ENCODE measurements at regions not wholly inside any gene's neighbourhood (a gene's known extent, or its start where the extent isn't known, plus 50 kb on each side); places are given as distances from the start of the nearest gene placed in this dataset.

- Histone ChIP-seq H3K18ac (ENCODE audit: low read length) (no peak overlapping the region), H3K4me1 (ENCODE audit: control insufficient read depth in 2 of 2, insufficient read depth in 1 of 2, low read depth in 1 of 2, low read length in 2 of 2) (no peaks in the 10 kb centered on the region), H2BK120ac (ENCODE audit: low read depth, low read length) (no peak overlapping the region), H2BK5ac (ENCODE audit: low read length) (no peak overlapping the region), H3K27ac (replicated peaks; ENCODE audit: low read length) (no peak overlapping the region), H3K4me3 (ENCODE audit: low read length in 2 of 2) (peak overlapping the region in 1 of 2 donors; percentile 67), H3K79me1 (ENCODE audit: low read depth, low read length) (no peaks in the 10 kb centered on the region), H2BK15ac (ENCODE audit: low read length) (no peak overlapping the region), H2BK12ac (ENCODE audit: low read length) (no peak overlapping the region), H3K4ac (ENCODE audit: low read length) (no peak overlapping the region), H3K4me2 (ENCODE audit: insufficient read depth, low read length, poor library complexity, severe bottlenecking) (peak overlapping the region; percentile 35), H2AFZ (ENCODE audit: low read length) (no peak overlapping the region), H3K27me3 (ENCODE audit: control insufficient read depth in 3 of 3, insufficient read depth in 3 of 3, low read depth in 1 of 3, low read length in 3 of 3) (peaks cover 0 to 3% (median 0%) of the 10 kb centered on the region in 3 experiments), H4K8ac (ENCODE audit: low read depth, low read length) (no peak overlapping the region), H3K14ac (ENCODE audit: low read length) (no peak overlapping the region), H3K9ac (ENCODE audit: low read depth, low read length, poor library complexity) (no peak overlapping the region), H3K23ac (ENCODE audit: low read depth, low read length, poor library complexity) (no peak overlapping the region), H4K91ac (ENCODE audit: low read depth, low read length, poor library complexity) (no peak overlapping the region), H3K9me3 (replicated peaks in 1 of 2; ENCODE audit: control insufficient read depth in 2 of 2, insufficient read depth in 1 of 2, low read depth in 1 of 2, low read length in 2 of 2) (no peaks in the 10 kb centered on the region), H3K36me3 (replicated peaks in 1 of 2; ENCODE audit: control insufficient read depth in 2 of 2, insufficient read depth in 2 of 2, low read length in 2 of 2) (no peaks in the 10 kb centered on the region), H2AK5ac (ENCODE audit: low read depth, low read length) (no peak overlapping the region)
- no peak for DNase-seq (ENCODE audit: low spot score)
- WGBS, 2 donors (ENCODE audit: extremely low coverage in 2 of 2, insufficient read length in 2 of 2, insufficient replicate concordance in 1 of 2), result no CpG with 5 or more reads among the region's 13 CpGs
These were observed 72.4 kb downstream of the GPX5 start for GRCh38 chr6:28597924-28598722.

GRCh38 chr6:28598757-28599686 lies 73.3 kb downstream of the GPX5 start:
- Histone ChIP-seq H3K9ac (ENCODE audit: low read depth, low read length, poor library complexity) (no peak overlapping the region), H3K9me3 (replicated peaks in 1 of 2; ENCODE audit: control insufficient read depth in 2 of 2, insufficient read depth in 1 of 2, low read depth in 1 of 2, low read length in 2 of 2) (no peaks in the 10 kb centered on the region), H2BK120ac (ENCODE audit: low read depth, low read length) (no peak overlapping the region), H2AFZ (ENCODE audit: low read length) (no peak overlapping the region), H3K27ac (replicated peaks; ENCODE audit: low read length) (no peak overlapping the region), H3K4me1 (ENCODE audit: control insufficient read depth in 2 of 2, insufficient read depth in 1 of 2, low read depth in 1 of 2, low read length in 2 of 2) (peaks cover 0 to 1% of the 10 kb centered on the region in 2 donors), H3K4me2 (ENCODE audit: insufficient read depth, low read length, poor library complexity, severe bottlenecking) (no peak overlapping the region), H3K36me3 (replicated peaks in 1 of 2; ENCODE audit: control insufficient read depth in 2 of 2, insufficient read depth in 2 of 2, low read length in 2 of 2) (no peaks in the 10 kb centered on the region), H3K79me1 (ENCODE audit: low read depth, low read length) (no peaks in the 10 kb centered on the region), H3K27me3 (ENCODE audit: control insufficient read depth in 3 of 3, insufficient read depth in 3 of 3, low read depth in 1 of 3, low read length in 3 of 3) (peaks cover 0 to 3% (median 0%) of the 10 kb centered on the region in 3 experiments), H4K8ac (ENCODE audit: low read depth, low read length) (no peak overlapping the region), H3K23ac (ENCODE audit: low read depth, low read length, poor library complexity) (no peak overlapping the region), H2BK15ac (ENCODE audit: low read length) (no peak overlapping the region), H3K18ac (ENCODE audit: low read length) (no peak overlapping the region), H3K4me3 (ENCODE audit: low read length in 2 of 2) (no peak overlapping the region), H3K4ac (ENCODE audit: low read length) (no peak overlapping the region), H2AK5ac (ENCODE audit: low read depth, low read length) (no peak overlapping the region), H3K14ac (ENCODE audit: low read length) (no peak overlapping the region), H2BK12ac (ENCODE audit: low read length) (no peak overlapping the region), H2BK5ac (ENCODE audit: low read length) (no peak overlapping the region), H4K91ac (ENCODE audit: low read depth, low read length, poor library complexity) (no peak overlapping the region)
- no peak for DNase-seq (ENCODE audit: low spot score)
- no CpG with 5 or more reads among the region's 6 CpGs for WGBS, 2 donors (ENCODE audit: extremely low coverage in 2 of 2, insufficient read length in 2 of 2, insufficient replicate concordance in 1 of 2)

- no peak overlapping the region for H2BK5ac ChIP-seq (ENCODE audit: low read length)
- H3K27me3 ChIP-seq (ENCODE audit: control insufficient read depth in 3 of 3, insufficient read depth in 3 of 3, low read depth in 1 of 3, low read length in 3 of 3), result peaks cover 0 to 3% (median 0%) of the 10 kb centered on the region in 3 experiments
- H4K8ac ChIP-seq (ENCODE audit: low read depth, low read length), result no peak overlapping the region
- DNase-seq (ENCODE audit: low spot score), result no peak
- H3K27ac ChIP-seq (replicated peaks; ENCODE audit: low read length), result no peak overlapping the region
- no CpG with 5 or more reads among the region's 7 CpGs for WGBS, 2 donors (ENCODE audit: extremely low coverage in 2 of 2, insufficient read length in 2 of 2, insufficient replicate concordance in 1 of 2)
- no peak overlapping the region for H2BK120ac ChIP-seq (ENCODE audit: low read depth, low read length)
- H2BK12ac ChIP-seq (ENCODE audit: low read length), result no peak overlapping the region
- no peak overlapping the region for H3K4me2 ChIP-seq (ENCODE audit: insufficient read depth, low read length, poor library complexity, severe bottlenecking)
- H3K4me3 ChIP-seq (ENCODE audit: low read length in 2 of 2), result no peak overlapping the region
- H2AK5ac ChIP-seq (ENCODE audit: low read depth, low read length), result no peak overlapping the region
- H3K14ac ChIP-seq (ENCODE audit: low read length), result no peak overlapping the region
- H3K36me3 ChIP-seq (replicated peaks in 1 of 2; ENCODE audit: control insufficient read depth in 2 of 2, insufficient read depth in 2 of 2, low read length in 2 of 2), result no peaks in the 10 kb centered on the region
- H3K23ac ChIP-seq (ENCODE audit: low read depth, low read length, poor library complexity), result no peak overlapping the region
- no peak overlapping the region for H3K18ac ChIP-seq (ENCODE audit: low read length)
- no peak overlapping the region for H3K9ac ChIP-seq (ENCODE audit: low read depth, low read length, poor library complexity)
- no peak overlapping the region for H3K4ac ChIP-seq (ENCODE audit: low read length)
- H2AFZ ChIP-seq (ENCODE audit: low read length), result no peak overlapping the region
- H3K79me1 ChIP-seq (ENCODE audit: low read depth, low read length), result no peaks in the 10 kb centered on the region
- no peak overlapping the region for H2BK15ac ChIP-seq (ENCODE audit: low read length)
- no peaks in the 10 kb centered on the region for H3K9me3 ChIP-seq (replicated peaks in 1 of 2; ENCODE audit: control insufficient read depth in 2 of 2, insufficient read depth in 1 of 2, low read depth in 1 of 2, low read length in 2 of 2)
- H4K91ac ChIP-seq (ENCODE audit: low read depth, low read length, poor library complexity), result no peak overlapping the region
- peaks cover 0 to 1% of the 10 kb centered on the region in 2 donors for H3K4me1 ChIP-seq (ENCODE audit: control insufficient read depth in 2 of 2, insufficient read depth in 1 of 2, low read depth in 1 of 2, low read length in 2 of 2)
These were observed 74.6 kb downstream of the GPX5 start for GRCh38 chr6:28600245-28600644.

- no peaks in the 10 kb centered on the region for H3K9me3 ChIP-seq (replicated peaks in 1 of 2; ENCODE audit: control insufficient read depth in 2 of 2, insufficient read depth in 1 of 2, low read depth in 1 of 2, low read length in 2 of 2)
These were observed 78.2 kb downstream of the GPX5 start for GRCh38 chr6:28603891-28604290.

More at GRCh38 chr6:28603891-28604290, 78.2 kb downstream of the GPX5 start:
- H2AK5ac ChIP-seq (ENCODE audit: low read depth, low read length), result no peak overlapping the region
- no peak overlapping the region for H2BK12ac ChIP-seq (ENCODE audit: low read length)
- no peak overlapping the region for H2BK15ac ChIP-seq (ENCODE audit: low read length)
- no peak overlapping the region for H2BK5ac ChIP-seq (ENCODE audit: low read length)
- no peak overlapping the region for H4K91ac ChIP-seq (ENCODE audit: low read depth, low read length, poor library complexity)
- no peak overlapping the region for H3K27ac ChIP-seq (replicated peaks; ENCODE audit: low read length)
- no peaks in the 10 kb centered on the region for H3K79me1 ChIP-seq (ENCODE audit: low read depth, low read length)
- no peak overlapping the region for H3K9ac ChIP-seq (ENCODE audit: low read depth, low read length, poor library complexity)
- H2AFZ ChIP-seq (ENCODE audit: low read length), result peak overlapping the region; percentile 16
- H3K4me3 ChIP-seq (ENCODE audit: low read length in 2 of 2), result no peak overlapping the region
- H3K4ac ChIP-seq (ENCODE audit: low read length), result no peak overlapping the region
- peaks cover 0 to 3% (median 0%) of the 10 kb centered on the region in 3 experiments for H3K27me3 ChIP-seq (ENCODE audit: control insufficient read depth in 3 of 3, insufficient read depth in 3 of 3, low read depth in 1 of 3, low read length in 3 of 3)
- no peak overlapping the region for H3K4me2 ChIP-seq (ENCODE audit: insufficient read depth, low read length, poor library complexity, severe bottlenecking)
- peaks cover 3 to 9% of the 10 kb centered on the region in 2 donors for H3K4me1 ChIP-seq (ENCODE audit: control insufficient read depth in 2 of 2, insufficient read depth in 1 of 2, low read depth in 1 of 2, low read length in 2 of 2)
- no CpG with 5 or more reads among the region's 1 CpG for WGBS, 2 donors (ENCODE audit: extremely low coverage in 2 of 2, insufficient read length in 2 of 2, insufficient replicate concordance in 1 of 2)
- H2BK120ac ChIP-seq (ENCODE audit: low read depth, low read length), result no peak overlapping the region
- no peak overlapping the region for H3K18ac ChIP-seq (ENCODE audit: low read length)
- no peaks in the 10 kb centered on the region for H3K36me3 ChIP-seq (replicated peaks in 1 of 2; ENCODE audit: control insufficient read depth in 2 of 2, insufficient read depth in 2 of 2, low read length in 2 of 2)
- no peak overlapping the region for H3K23ac ChIP-seq (ENCODE audit: low read depth, low read length, poor library complexity)
- no peak overlapping the region for H3K14ac ChIP-seq (ENCODE audit: low read length)
- no peak for DNase-seq (ENCODE audit: low spot score)
- H4K8ac ChIP-seq (ENCODE audit: low read depth, low read length), result no peak overlapping the region

All from neuronal stem cell (in vitro differentiated cells).